Vagina (tissue), 2 donors: ENCODE measurements at regions not wholly inside any gene's neighbourhood (a gene's known extent, or its start where the extent isn't known, plus 50 kb on each side); places are given as distances from the start of the nearest gene placed in this dataset.

ENCODE experiments used
- DNase-seq, 2 donors: peaks; one replicate each; pipeline ENCODE4 v3.0.0-alpha.2; 2017; ENCODE audit errors: extremely low spot score in 2 of 2
- H3K27ac ChIP-seq: fragments of 200-600 bp; sonication (generic); one replicate; pipeline ENCODE4 v1.5.1; 2019
- H3K27me3 ChIP-seq: fragments of 200-600 bp; sonication (generic); one replicate; pipeline ENCODE4 v1.5.1; 2019
- H3K36me3 ChIP-seq, 2 donors: fragments of 200-600 bp; sonication (generic); one replicate each; pipeline ENCODE4 v1.5.1; 2017 to 2019
- H3K4me1 ChIP-seq: fragments of 200-600 bp; sonication (generic); one replicate; pipeline ENCODE4 v1.5.1; 2019
- H3K4me3 ChIP-seq, 2 donors: fragments of 200-600 bp; sonication (generic); 1 replicate in 1 of 2; 2 replicates in 1 of 2; pipeline ENCODE4 v1.5.1; 2016 to 2019
- H3K9me3 ChIP-seq: fragments of 200-600 bp; sonication (generic); one replicate; pipeline ENCODE4 v1.5.1; 2019
- CTCF ChIP-seq, 3 experiments: fragments of 450-650 bp in 2 of 3; fragments of 200-600 bp in 1 of 3; sonication (generic) in 1 of 3; IDR thresholded peaks; one replicate each; pipeline ENCODE4 v1.5.1; 2017 to 2019; ENCODE audit warnings: antibody characterized with exemption in 3 of 3, mild to moderate bottlenecking in 2 of 3, moderate library complexity in 2 of 3
- POLR2A ChIP-seq, 2 donors: fragments of 450-650 bp; IDR thresholded peaks; one replicate each; pipeline ENCODE4 v1.6.1; 2017; ENCODE audit warnings: antibody characterized with exemption in 2 of 2, mild to moderate bottlenecking in 2 of 2, moderate library complexity in 2 of 2
- POLR2AphosphoS5 ChIP-seq, 2 donors: sonication (generic); formaldehyde crosslinking; IDR thresholded peaks; one replicate each; pipeline ENCODE4 v1.9.0; 2017; ENCODE audit warnings: antibody characterized with exemption in 2 of 2, mild to moderate bottlenecking in 2 of 2, low read depth in 1 of 2; ENCODE audit not compliant: insufficient read depth in 1 of 2
- intact Hi-C: fragments of 100-400 bp; cut with DNase I; formaldehyde crosslinking; loops from one replicate; pipeline ENCODE4 v1.15.1; 2023

DNA sequence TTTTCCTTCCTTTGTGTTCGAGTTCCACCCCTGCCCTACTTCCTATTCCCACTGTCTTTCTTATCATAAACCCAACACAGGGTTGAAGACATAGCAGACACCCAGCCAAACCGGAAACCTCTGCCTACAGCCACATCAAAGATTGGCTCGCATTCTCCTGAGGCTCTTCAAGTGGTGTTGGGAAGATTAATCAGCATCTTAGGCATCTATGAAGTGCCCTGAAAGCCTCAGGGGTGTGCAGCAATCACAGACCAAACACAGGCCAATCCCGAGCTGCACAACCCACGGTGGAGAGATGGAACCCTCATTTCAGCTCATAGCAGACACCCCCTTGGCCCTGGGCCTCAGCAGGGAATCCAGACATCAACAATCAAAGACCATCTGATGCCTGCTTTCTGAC is 255.9 kb downstream of the XXYLT1 start:
- peak in 1 of 2 donors; percentile 55 for DNase-seq
- Histone ChIP-seq H3K9me3 (no peaks in the 10 kb centered on the region), H3K27ac (no peak overlapping the region), H3K27me3 (no peaks in the 10 kb centered on the region), H3K4me1 (no peaks in the 10 kb centered on the region), H3K4me3 (no peak overlapping the region), H3K36me3 (no peaks in the 10 kb centered on the region)
- intact Hi-C loops: no loop called here
- TF ChIP-seq POLR2A (IDR thresholded peaks at IDR 0.05): no peak
- TF ChIP-seq POLR2AphosphoS5 (IDR thresholded peaks at IDR 0.05; ENCODE audit: insufficient read depth in 1 of 2, low read depth in 1 of 2): no peak
- no peak for TF ChIP-seq CTCF (IDR thresholded peaks at IDR 0.05)

- no peak overlapping the region for H3K27ac ChIP-seq
- no peak for DNase-seq
- H3K4me3 ChIP-seq: no peak overlapping the region
- TF ChIP-seq POLR2AphosphoS5 (IDR thresholded peaks at IDR 0.05; ENCODE audit: insufficient read depth in 1 of 2, low read depth in 1 of 2) (no peak), CTCF (IDR thresholded peaks at IDR 0.05) (no peak), POLR2A (IDR thresholded peaks at IDR 0.05) (no peak)
- H3K27me3 ChIP-seq: no peaks in the 10 kb centered on the region
- no peaks in the 10 kb centered on the region for H3K4me1 ChIP-seq
- no peaks in the 10 kb centered on the region for H3K36me3 ChIP-seq
- H3K9me3 ChIP-seq: no peaks in the 10 kb centered on the region
- intact Hi-C loops: no loop called here
Observed at GRCh38 chr3:195017151-195017550, 253.8 kb downstream of the XXYLT1 start.
